ENCODE measurements at regions not wholly inside any gene's neighbourhood (a gene's known extent, or its start where the extent isn't known, plus 50 kb on each side); places are given as distances from the start of the nearest gene placed in this dataset.

- Mint-ChIP-seq H3K9me3 (peaks cover 26% of the 10 kb centered on the region), H3K36me3 (peaks cover 4% of the 10 kb centered on the region), H3K27ac (no peak overlapping the region), H3K27me3 (ENCODE audit: low read depth) (no peaks in the 10 kb centered on the region), H3K4me3 (no peak overlapping the region), H3K4me1 (no peaks in the 10 kb centered on the region)
- DNase-seq (ENCODE audit: low spot score in 2 of 2, unreplicated experiment in 2 of 2), result no peak
- TF ChIP-seq CTCF (IDR thresholded peaks at IDR 0.05; ENCODE audit: unreplicated experiment), result no peak
These were observed 164.1 kb upstream of the NEBL start for GRCh38 chr10:21061184-21061583.

GRCh38 chr10:21060626-21061025 is 163.5 kb upstream of the NEBL start:
- Mint-ChIP-seq H3K36me3 (peaks cover 4% of the 10 kb centered on the region), H3K4me1 (peaks cover under 1% of the 10 kb centered on the region)
- TF ChIP-seq CTCF (IDR thresholded peaks at IDR 0.05; ENCODE audit: unreplicated experiment), result no peak

GRCh38 chr10:21057989-21058388 is 160.9 kb upstream of the NEBL start:
- no peak overlapping the region for H3K27ac Mint-ChIP-seq
- TF ChIP-seq CTCF (IDR thresholded peaks at IDR 0.05; ENCODE audit: unreplicated experiment), result no peak
- no peak overlapping the region for H3K4me3 Mint-ChIP-seq
- peaks cover 4% of the 10 kb centered on the region for H3K36me3 Mint-ChIP-seq
- H3K27me3 Mint-ChIP-seq (ENCODE audit: low read depth), result no peaks in the 10 kb centered on the region
- peaks cover 26% of the 10 kb centered on the region for H3K9me3 Mint-ChIP-seq
- DNase-seq (ENCODE audit: low spot score in 2 of 2, unreplicated experiment in 2 of 2), result no peak
- peaks cover 14% of the 10 kb centered on the region for H3K4me1 Mint-ChIP-seq

More at GRCh38 chr10:21060626-21061025, 163.5 kb upstream of the NEBL start:
- H3K27ac Mint-ChIP-seq, result no peak overlapping the region
- H3K4me3 Mint-ChIP-seq, result no peak overlapping the region
- no peak for DNase-seq (ENCODE audit: low spot score in 2 of 2, unreplicated experiment in 2 of 2)
- H3K27me3 Mint-ChIP-seq (ENCODE audit: low read depth), result no peaks in the 10 kb centered on the region
- H3K9me3 Mint-ChIP-seq, result peaks cover 26% of the 10 kb centered on the region

- Mint-ChIP-seq H3K4me1 (peaks cover 14% of the 10 kb centered on the region), H3K4me3 (no peak overlapping the region), H3K27me3 (ENCODE audit: low read depth) (no peaks in the 10 kb centered on the region), H3K27ac (no peak overlapping the region), H3K9me3 (peaks cover 26% of the 10 kb centered on the region), H3K36me3 (peaks cover 5% of the 10 kb centered on the region)
- TF ChIP-seq CTCF (IDR thresholded peaks at IDR 0.05; ENCODE audit: unreplicated experiment), result no peak
- no peak for DNase-seq (ENCODE audit: low spot score in 2 of 2, unreplicated experiment in 2 of 2)
These were observed 160.3 kb upstream of the NEBL start for GRCh38 chr10:21057436-21057835.

GRCh38 chr10:21056461-21056860 is 159.3 kb upstream of the NEBL start:
- H3K9me3 Mint-ChIP-seq, result peaks cover 30% of the 10 kb centered on the region
- peaks cover 14% of the 10 kb centered on the region for H3K4me1 Mint-ChIP-seq
- H3K36me3 Mint-ChIP-seq, result peaks cover 11% of the 10 kb centered on the region
- no peaks in the 10 kb centered on the region for H3K27me3 Mint-ChIP-seq (ENCODE audit: low read depth)
- no peak overlapping the region for H3K4me3 Mint-ChIP-seq
- DNase-seq (ENCODE audit: low spot score in 2 of 2, unreplicated experiment in 2 of 2), result no peak
- TF ChIP-seq CTCF (IDR thresholded peaks at IDR 0.05; ENCODE audit: unreplicated experiment), result no peak
- no peak overlapping the region for H3K27ac Mint-ChIP-seq
